Urinary bladder (tissue), 3 donors: ENCODE measurements at regions not wholly inside any gene's neighbourhood (a gene's known extent, or its start where the extent isn't known, plus 50 kb on each side); places are given as distances from the start of the nearest gene placed in this dataset.
"Not testable (repeated sequence)": the region's sequence is repeated elsewhere in the genome, so short reads cannot be mapped to it uniquely, and the experiment has no call there.

ENCODE experiments used
- DNase-seq: peaks from one replicate; pipeline ENCODE4 v3.0.0-alpha.2; 2015; ENCODE audit errors: extremely low spot score
- H3K27ac ChIP-seq: one replicate; pipeline ENCODE4 v1.5.1; 2013; ENCODE audit warnings: low read depth, mild to moderate bottlenecking, moderate library complexity
- H3K36me3 ChIP-seq: one replicate; pipeline ENCODE4 v1.6.1; 2013; ENCODE audit warnings: mild to moderate bottlenecking, moderate library complexity; ENCODE audit not compliant: insufficient read depth
- H3K4me1 ChIP-seq: one replicate; pipeline ENCODE4 v1.6.1; 2013; ENCODE audit warnings: mild to moderate bottlenecking, moderate library complexity; ENCODE audit not compliant: insufficient read depth
- H3K4me3 ChIP-seq: one replicate; pipeline ENCODE4 v1.5.1; 2013; ENCODE audit warnings: low read depth, low read length
- WGBS: extraction: QIAGEN DNeasy Blood & Tissue Kit; methylation state at CpG from one replicate; pipeline ENCODE4 v1.1.7; 2013; 5-methylcytosine and 5-hydroxymethylcytosine counted together
- donor health status: healthy with polysubstance abuse.
- donor health status: healthy.

- H3K27ac ChIP-seq, H3K36me3 ChIP-seq, H3K4me3 ChIP-seq, H3K4me1 ChIP-seq, DNase-seq: not testable (repeated sequence)
- WGBS, result 92% methylated on average over 8 of the region's 9 CpGs
Observed at GRCh38 chr2:90293806-90294205, 1602.3 kb downstream of the RPIA start.

DNA sequence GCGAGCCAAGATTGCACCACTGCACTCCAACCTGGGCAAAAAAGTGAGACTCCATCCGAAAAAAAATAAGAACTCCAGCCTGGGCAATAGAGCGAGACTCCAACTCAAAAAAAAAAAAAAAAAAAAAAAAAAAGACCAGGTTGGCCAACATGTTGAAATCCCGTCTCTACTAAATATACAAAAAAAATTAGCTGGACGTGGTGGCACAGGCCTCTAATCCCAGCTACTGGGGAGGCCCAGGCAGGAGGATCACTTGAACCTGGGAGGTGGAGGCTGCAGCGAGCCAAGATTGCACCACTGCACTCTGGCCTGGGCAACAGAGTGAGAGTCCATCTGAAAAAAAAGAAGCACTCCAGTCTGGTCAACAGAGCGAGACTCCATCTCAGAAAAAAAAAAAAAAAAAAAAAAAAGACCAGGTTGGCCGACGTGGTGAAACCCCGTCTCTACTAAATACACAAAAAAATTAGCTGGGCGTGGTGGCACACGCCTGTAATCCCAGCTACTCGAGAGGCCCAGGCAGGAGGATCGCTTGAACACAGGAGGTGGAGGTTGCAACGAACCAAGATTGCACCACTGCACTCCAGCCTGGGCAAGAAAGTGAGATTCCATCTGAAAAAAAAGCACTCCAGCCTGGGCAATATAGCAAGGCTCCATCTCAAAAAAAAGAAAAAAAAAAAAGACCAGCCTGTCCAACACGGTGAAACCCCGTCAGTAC, 1603.7 kb downstream of the RPIA start:
- H3K36me3 ChIP-seq, H3K4me1 ChIP-seq, H3K4me3 ChIP-seq, DNase-seq, H3K27ac ChIP-seq: not testable (repeated sequence)
- WGBS, result 87% methylated on average over 16 of the region's 17 CpGs

GRCh38 chr2:90296484-90296777, 1605.0 kb downstream of the RPIA start:
- H3K36me3 ChIP-seq, DNase-seq, H3K27ac ChIP-seq, H3K4me1 ChIP-seq, H3K4me3 ChIP-seq: not testable (repeated sequence)

- not testable (repeated sequence) for H3K27ac ChIP-seq, DNase-seq, H3K4me3 ChIP-seq, H3K4me1 ChIP-seq, H3K36me3 ChIP-seq
- 81% methylated on average over 2 of the region's 2 CpGs for WGBS
Observed at GRCh38 chr2:90297701-90298100, 1606.2 kb downstream of the RPIA start.

DNA sequence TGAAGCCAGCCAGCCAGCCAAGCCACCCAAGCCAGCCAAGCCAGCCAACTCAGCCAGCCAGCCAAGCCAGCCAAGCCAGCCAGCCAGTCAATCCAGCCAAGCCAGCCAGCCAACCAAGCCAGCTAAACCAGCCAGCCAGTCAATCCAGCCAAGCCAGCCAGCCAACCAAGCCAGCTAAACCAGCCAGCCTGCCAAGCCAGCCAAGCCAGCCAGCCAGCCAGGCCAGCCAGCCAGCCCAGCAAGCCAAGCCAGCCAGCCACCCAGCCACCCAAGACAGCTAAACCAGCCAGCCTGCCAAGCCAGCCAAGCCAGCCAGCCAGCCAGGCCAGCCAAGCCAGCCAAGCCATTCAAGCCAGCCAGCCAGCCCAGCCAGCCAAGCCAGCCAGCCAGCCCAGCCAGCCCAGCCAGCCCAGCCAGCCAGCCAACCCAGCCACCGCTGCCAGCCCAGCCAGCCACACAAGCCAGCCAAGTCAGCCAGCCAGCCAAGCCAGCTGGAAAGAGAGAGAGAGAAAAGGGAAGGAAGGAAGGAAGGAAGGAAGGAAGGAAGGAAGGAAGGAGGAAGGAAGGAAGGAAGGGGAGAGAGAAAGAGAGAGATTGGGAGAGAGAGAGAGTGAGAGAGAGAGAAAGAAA, 1606.8 kb downstream of the RPIA start:
- WGBS, result 90% methylated on average over 1 of the region's 1 CpG
- H3K27ac ChIP-seq, DNase-seq, H3K4me1 ChIP-seq, H3K36me3 ChIP-seq, H3K4me3 ChIP-seq: not testable (repeated sequence)

DNA sequence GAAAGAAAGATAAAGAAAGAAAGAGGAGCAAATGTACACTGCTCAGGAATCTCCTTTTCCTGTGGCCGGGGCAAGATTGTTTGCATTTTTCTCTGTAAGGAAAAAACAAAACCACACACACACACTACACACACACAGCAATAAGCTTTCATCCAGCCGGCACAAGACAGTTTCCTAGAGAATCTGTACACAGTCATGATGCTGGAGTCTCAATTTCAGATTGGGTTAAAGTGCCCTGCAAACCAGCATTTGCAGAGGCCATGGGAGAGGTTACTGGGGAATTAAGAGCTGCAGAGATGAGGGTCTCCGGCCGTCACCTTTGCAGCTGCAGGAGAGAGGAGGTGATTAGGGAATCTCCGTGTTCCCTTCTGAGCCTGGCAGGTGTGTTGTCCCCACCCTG, 1607.5 kb downstream of the RPIA start:
- H3K4me3 ChIP-seq, H3K4me1 ChIP-seq, H3K27ac ChIP-seq, H3K36me3 ChIP-seq, DNase-seq: not testable (repeated sequence)
- WGBS, result 64% methylated on average over 2 of the region's 5 CpGs

GRCh38 chr2:90322982-90323381, 1631.5 kb downstream of the RPIA start:
- 18% methylated on average over 28 of the region's 29 CpGs for WGBS
- H3K4me1 ChIP-seq, H3K36me3 ChIP-seq, DNase-seq, H3K4me3 ChIP-seq, H3K27ac ChIP-seq: not testable (repeated sequence)

DNA sequence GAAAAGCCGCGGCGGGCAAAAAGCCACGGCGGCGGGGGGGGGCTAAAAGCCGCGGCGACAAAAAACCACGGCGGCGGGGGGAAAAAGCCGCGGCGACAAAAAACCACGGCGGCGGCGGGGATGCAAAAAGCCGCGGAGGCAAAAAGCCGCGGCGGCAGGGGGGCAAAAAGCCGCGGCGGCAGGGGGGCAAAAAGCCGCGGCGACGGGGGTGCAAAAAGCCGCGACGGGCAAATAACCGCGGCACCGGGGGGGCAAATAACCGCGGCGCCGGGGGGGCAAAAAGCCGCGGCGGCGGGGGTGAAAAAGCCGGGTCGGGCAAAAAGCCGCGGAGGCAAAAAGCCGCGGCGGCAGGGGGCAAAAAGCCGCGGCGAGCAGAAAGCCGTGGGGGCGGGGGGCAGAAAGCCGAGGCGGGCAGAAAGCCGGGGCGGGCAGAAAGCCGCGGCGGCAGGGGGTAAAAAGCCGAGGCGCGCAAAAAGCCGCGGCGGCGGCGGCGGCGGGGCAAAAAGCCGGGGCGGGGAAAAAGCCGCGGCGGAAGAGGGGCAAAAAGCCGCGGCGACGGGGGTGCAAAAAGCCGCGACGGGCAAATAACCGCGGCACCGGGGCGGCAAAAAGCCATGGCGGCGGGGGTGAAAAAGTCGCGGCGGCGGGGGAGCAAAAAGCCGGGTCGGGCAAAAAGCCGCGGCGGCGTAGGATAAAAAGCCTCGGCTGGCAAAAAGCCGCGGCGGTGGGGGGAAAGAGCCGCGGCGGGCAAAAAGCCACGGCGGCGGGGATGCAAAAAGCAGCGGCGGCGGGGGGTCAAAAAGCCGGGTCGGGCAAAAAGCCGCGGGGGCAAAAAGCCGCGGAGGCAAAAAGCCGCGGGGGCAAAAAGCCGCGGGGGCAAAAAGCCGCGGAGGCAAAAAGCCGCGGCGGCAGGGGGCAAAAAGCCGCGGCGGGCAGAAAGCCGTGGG, 1632.4 kb downstream of the RPIA start:
- not testable (repeated sequence) for H3K36me3 ChIP-seq, H3K27ac ChIP-seq, DNase-seq, H3K4me1 ChIP-seq
- peak overlapping the region; percentile 39 for H3K4me3 ChIP-seq
- 16% methylated on average over 95 of the region's 134 CpGs for WGBS

- DNase-seq, H3K4me3 ChIP-seq: not testable (repeated sequence)
- 4% methylated on average over 26 of the region's 59 CpGs for WGBS
Observed at GRCh38 chr2:90324672-90325071, 1633.2 kb downstream of the RPIA start.

DNA sequence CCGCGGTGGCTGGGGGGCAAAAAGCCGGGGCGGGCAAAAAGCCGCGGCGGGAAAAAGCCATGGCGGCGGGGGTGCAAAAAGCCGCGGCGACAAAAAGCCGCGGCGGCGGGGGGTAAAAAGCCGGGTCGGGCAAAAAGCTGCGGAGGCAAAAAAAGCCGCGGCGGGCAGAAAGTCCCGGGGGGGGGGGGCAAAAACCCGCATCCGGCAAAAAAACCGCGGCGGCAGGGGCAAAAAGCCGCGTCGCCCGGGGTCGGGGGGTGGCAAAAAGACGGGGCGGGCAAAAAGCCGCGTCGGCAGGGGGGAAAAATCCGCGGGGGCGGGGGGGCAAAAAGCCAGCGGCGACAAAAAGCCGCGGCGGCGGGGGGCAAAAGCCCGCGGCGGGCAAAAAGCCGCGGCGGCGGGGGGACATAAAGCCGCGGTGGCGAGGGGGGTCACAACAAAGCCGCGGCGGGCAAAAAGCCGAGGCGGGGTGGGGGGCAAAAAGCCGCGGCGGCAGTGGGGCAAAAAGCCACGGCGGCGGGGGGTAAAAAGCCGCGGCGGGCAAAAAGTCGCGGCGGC, 1634.4 kb downstream of the RPIA start:
- 14% methylated on average over 62 of the region's 74 CpGs for WGBS
- H3K4me1 ChIP-seq, H3K4me3 ChIP-seq, DNase-seq, H3K27ac ChIP-seq, H3K36me3 ChIP-seq: not testable (repeated sequence)

More at GRCh38 chr2:90324672-90325071, 1633.2 kb downstream of the RPIA start:
- not testable (repeated sequence) for H3K27ac ChIP-seq, H3K4me1 ChIP-seq, H3K36me3 ChIP-seq

GRCh38 chr2:90355546-90355945, 1664.1 kb downstream of the RPIA start:
- WGBS, result 77% methylated on average over 8 of the region's 9 CpGs
- not testable (repeated sequence) for H3K36me3 ChIP-seq, H3K27ac ChIP-seq, H3K4me1 ChIP-seq, DNase-seq, H3K4me3 ChIP-seq

DNA sequence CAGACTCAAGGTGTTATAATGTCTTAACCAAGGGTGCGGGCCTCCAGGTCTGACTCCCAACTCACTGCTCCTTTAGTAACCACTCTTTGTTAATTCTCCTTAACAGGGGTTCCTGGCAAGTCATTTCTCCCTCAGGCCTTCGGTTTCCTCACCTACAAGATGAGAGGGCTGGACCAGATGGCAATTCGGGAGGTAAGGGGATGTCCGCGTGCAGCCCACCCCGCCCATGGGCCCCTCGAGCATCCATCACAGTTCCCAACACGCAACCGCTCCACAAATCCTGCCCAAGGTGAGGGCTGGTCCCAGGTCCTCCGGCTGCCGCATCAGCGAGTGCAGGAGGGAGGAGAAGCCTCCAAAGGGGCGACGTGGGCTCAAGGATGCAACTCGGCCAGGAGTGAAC, 1667.9 kb downstream of the RPIA start:
- H3K4me1 ChIP-seq, DNase-seq, H3K4me3 ChIP-seq, H3K36me3 ChIP-seq, H3K27ac ChIP-seq: not testable (repeated sequence)
- WGBS, result 75% methylated on average over 11 of the region's 15 CpGs

DNA sequence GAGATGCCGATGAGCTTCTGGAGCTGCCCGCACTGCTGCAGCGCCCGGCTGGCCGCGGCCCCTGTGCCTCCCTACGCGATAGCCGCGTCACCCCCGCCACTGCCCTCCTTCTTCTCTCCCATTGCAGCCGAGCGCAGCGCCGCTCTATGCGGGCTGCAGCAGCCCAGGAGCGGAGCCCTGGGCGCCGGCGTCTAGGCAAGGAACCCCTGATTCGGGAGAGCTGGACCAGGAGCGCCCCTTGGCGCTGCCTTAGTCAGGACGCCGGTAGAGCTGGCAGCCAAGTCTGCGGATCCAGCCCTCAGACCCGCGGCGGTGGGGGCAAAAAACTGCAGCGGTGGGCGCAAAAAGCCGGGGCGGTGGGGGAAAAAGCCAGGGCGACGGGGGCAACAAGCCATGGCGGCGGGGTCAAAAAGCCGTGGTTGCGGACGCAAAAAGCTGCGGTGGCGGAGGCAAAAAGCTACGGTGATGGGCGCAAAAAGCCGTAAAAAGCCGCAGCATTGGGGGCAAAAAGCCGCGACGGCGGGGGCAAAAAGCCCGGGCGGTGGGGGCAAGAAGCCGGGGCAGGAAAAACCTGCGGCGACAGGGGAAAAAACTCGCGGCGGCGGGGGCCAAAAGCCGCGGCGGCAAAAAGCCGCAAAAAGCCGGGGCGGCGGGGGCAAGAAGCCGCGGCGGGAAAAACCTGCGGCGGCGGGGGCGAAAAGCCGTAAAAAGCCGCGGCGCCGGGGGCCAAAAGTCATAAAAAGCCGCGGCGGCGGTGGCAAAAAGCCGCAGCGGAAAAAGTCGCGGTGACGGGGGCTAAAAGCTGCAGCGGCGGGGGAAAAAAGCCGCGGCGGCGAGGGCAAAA, 1668.6 kb downstream of the RPIA start:
- not testable (repeated sequence) for H3K4me1 ChIP-seq, H3K27ac ChIP-seq, H3K4me3 ChIP-seq, H3K36me3 ChIP-seq, DNase-seq
- 21% methylated on average over 66 of the region's 93 CpGs for WGBS
